HEK293T (cell line): ENCODE measurements at regions not wholly inside any gene's neighbourhood (a gene's known extent, or its start where the extent isn't known, plus 50 kb on each side); places are given as distances from the start of the nearest gene placed in this dataset.

Experiments
- CTCF ChIA-PET: fragments of 350-600 bp; formaldehyde crosslinking; extraction: SDS; loops from one replicate; lab custom pipeline; 2021; ENCODE audit warnings: antibody characterized with exemption, inconsistent platforms; lab: Yijun Ruan, JAX
- POLR2A ChIA-PET: fragments of 350-600 bp; formaldehyde crosslinking; extraction: SDS; loops from one replicate; lab custom pipeline; 2020; ENCODE audit warnings: antibody characterized with exemption, inconsistent platforms; lab: Yijun Ruan, JAX
- DNase-seq: peaks from one replicate; pipeline ENCODE4 v3.0.0; 2012; ENCODE audit warnings: mixed read lengths; ENCODE audit errors: extremely low spot score
- ARNT ChIP-seq: fragments of 450-650 bp; IDR thresholded peaks from 2 replicates; pipeline ENCODE4 v1.6.1; 2017; ENCODE audit warnings: mild to moderate bottlenecking
- BHLHE40 ChIP-seq: fragments of 450-650 bp; IDR thresholded peaks from 2 replicates; pipeline ENCODE4 v1.6.1; 2016; ENCODE audit warnings: mild to moderate bottlenecking, moderate library complexity, borderline replicate concordance
- CTBP1 ChIP-seq: fragments of 450-650 bp; IDR thresholded peaks from 2 replicates; pipeline ENCODE4 v1.6.1; 2016; ENCODE audit warnings: borderline replicate concordance
- ELF4 ChIP-seq: fragments of 450-650 bp; IDR thresholded peaks from 2 replicates; pipeline ENCODE4 v1.6.1; 2017; ENCODE audit warnings: antibody characterized with exemption
- FOXA1 ChIP-seq: fragments of 450-650 bp; IDR thresholded peaks from 2 replicates; pipeline ENCODE4 v1.6.1; 2016; ENCODE audit warnings: mild to moderate bottlenecking
- FOXK2 ChIP-seq: fragments of 450-650 bp; IDR thresholded peaks from 2 replicates; pipeline ENCODE4 v1.6.1; 2016; ENCODE audit warnings: mild to moderate bottlenecking
- FOXM1 ChIP-seq: fragments of 450-650 bp; IDR thresholded peaks from 2 replicates; pipeline ENCODE4 v1.6.1; 2017; ENCODE audit warnings: mild to moderate bottlenecking, borderline replicate concordance
- HDGF ChIP-seq: fragments of 450-650 bp; IDR thresholded peaks from 2 replicates; pipeline ENCODE4 v1.6.1; 2017; ENCODE audit warnings: antibody characterized with exemption, borderline replicate concordance
- L3MBTL2 ChIP-seq: fragments of 450-650 bp; conservative IDR thresholded peaks from 2 replicates; pipeline ENCODE4 v1.6.1; 2016; ENCODE audit warnings: mild to moderate bottlenecking
- LEF1 ChIP-seq: fragments of 450-650 bp; IDR thresholded peaks from 2 replicates; pipeline ENCODE4 v1.6.1; 2017; ENCODE audit warnings: mild to moderate bottlenecking, borderline replicate concordance
- NFRKB ChIP-seq: fragments of 450-650 bp; IDR thresholded peaks from 2 replicates; pipeline ENCODE4 v1.6.1; 2016; ENCODE audit warnings: mild to moderate bottlenecking, moderate library complexity
- SP1 ChIP-seq: fragments of 450-650 bp; IDR thresholded peaks from 2 replicates; pipeline ENCODE4 v1.6.1; 2017
- SUZ12 ChIP-seq: fragments of 450-650 bp; IDR thresholded peaks from 2 replicates; pipeline ENCODE4 v1.6.1; 2016; ENCODE audit warnings: mild to moderate bottlenecking
- TARDBP ChIP-seq: fragments of 450-650 bp; IDR thresholded peaks from 2 replicates; pipeline ENCODE4 v1.6.1; 2016
- ZNF384 ChIP-seq: fragments of 450-650 bp; IDR thresholded peaks from 2 replicates; pipeline ENCODE4 v1.6.1; 2016
- TF ChIP-seq, protein P1 (sequence below): fragments of 450-650 bp; IDR thresholded peaks from 2 replicates; pipeline ENCODE4 v1.6.1; 2016

GRCh38 chr22:48612077-48612995 is 1215.3 kb downstream of the BRD1 start:
- TF ChIP-seq BHLHE40 (no peak), ARNT (no peak), CTBP1 (no peak), L3MBTL2 (no peak), NFRKB (no peak), FOXA1 (no peak)
- POLR2A ChIA-PET, result no interaction called here
- DNase-seq, result no peak
- CTCF ChIA-PET, result no interaction called here

- no peak for DNase-seq
- TF ChIP-seq ELF4 (no peak), CTBP1 (no peak), LEF1 (no peak), FOXK2 (no peak), SUZ12 (no peak), L3MBTL2 (no peak), ZNF384 (no peak), SP1 (no peak), TARDBP (no peak), ARNT (no peak), BHLHE40 (no peak), NFRKB (no peak)
- TF ChIP-seq, protein P1, sequence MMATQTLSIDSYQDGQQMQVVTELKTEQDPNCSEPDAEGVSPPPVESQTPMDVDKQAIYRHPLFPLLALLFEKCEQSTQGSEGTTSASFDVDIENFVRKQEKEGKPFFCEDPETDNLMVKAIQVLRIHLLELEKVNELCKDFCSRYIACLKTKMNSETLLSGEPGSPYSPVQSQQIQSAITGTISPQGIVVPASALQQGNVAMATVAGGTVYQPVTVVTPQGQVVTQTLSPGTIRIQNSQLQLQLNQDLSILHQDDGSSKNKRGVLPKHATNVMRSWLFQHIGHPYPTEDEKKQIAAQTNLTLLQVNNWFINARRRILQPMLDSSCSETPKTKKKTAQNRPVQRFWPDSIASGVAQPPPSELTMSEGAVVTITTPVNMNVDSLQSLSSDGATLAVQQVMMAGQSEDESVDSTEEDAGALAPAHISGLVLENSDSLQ, result no peak
- CTCF ChIA-PET, result no interaction called here
- POLR2A ChIA-PET, result no interaction called here
These were observed 1218.3 kb downstream of the BRD1 start for GRCh38 chr22:48609279-48609865.

- CTCF ChIA-PET, result no interaction called here
- TF ChIP-seq FOXA1, result no peak
These were observed 1219.6 kb downstream of the BRD1 start for GRCh38 chr22:48607901-48608662.

GRCh38 chr22:48606684-48607307 is 1220.9 kb downstream of the BRD1 start:
- ChIA-PET POLR2A (no interaction called here), CTCF (no interaction called here)
- TF ChIP-seq CTBP1 (no peak), ELF4 (no peak), NFRKB (no peak), FOXA1 (no peak), SP1 (no peak), ARNT (no peak), ZNF384 (no peak), BHLHE40 (no peak), HDGF (no peak), FOXK2 (no peak), TARDBP (no peak), FOXM1 (no peak), LEF1 (no peak), SUZ12 (no peak), L3MBTL2 (no peak)
- TF ChIP-seq, protein P1, result no peak

More at GRCh38 chr22:48607901-48608662, 1219.6 kb downstream of the BRD1 start:
- no peak for DNase-seq
- POLR2A ChIA-PET, result no interaction called here

GRCh38 chr22:48605856-48606481 is 1221.7 kb downstream of the BRD1 start:
- DNase-seq, result no peak
- TF ChIP-seq NFRKB (no peak), CTBP1 (no peak), BHLHE40 (no peak), ZNF384 (no peak)
- TF ChIP-seq, protein P1, result no peak
- POLR2A ChIA-PET, result no interaction called here
- CTCF ChIA-PET, result no interaction called here

More at GRCh38 chr22:48606684-48607307, 1220.9 kb downstream of the BRD1 start:
- no peak for DNase-seq
